ENCODE measurements at regions not wholly inside any gene's neighbourhood (a gene's known extent, or its start where the extent isn't known, plus 50 kb on each side); places are given as distances from the start of the nearest gene placed in this dataset.
"Not testable (repeated sequence)": the region's sequence is repeated elsewhere in the genome, so short reads cannot be mapped to it uniquely, and the experiment has no call there.

GRCh38 chr15:31221936-31222515, 104.6 kb upstream of the KLF13 start:
- peaks cover 0 to 32% (median 10%) of the 10 kb centered on the region in 3 donors for H3K4me1 ChIP-seq
- no peaks in the 10 kb centered on the region for H3K9me3 ChIP-seq
- H3K36me3 ChIP-seq, result no peaks in the 10 kb centered on the region
- H3K27me3 ChIP-seq, result no peaks in the 10 kb centered on the region
- no peak for ATAC-seq
- WGBS, 2 donors (ENCODE audit: low coverage in 1 of 2), result 70 to 90% methylated on average over 3 to 5 of the region's 11 CpGs
- no peak for TF ChIP-seq POLR2AphosphoS5 (IDR thresholded peaks at IDR 0.05)
- TF ChIP-seq POLR2A (IDR thresholded peaks at IDR 0.05), result no peak
- TF ChIP-seq EP300 (IDR thresholded peaks at IDR 0.05), result no peak
- no peak for TF ChIP-seq CTCF (IDR thresholded peaks at IDR 0.05)
- H3K27ac ChIP-seq, result no peak overlapping the region
- no peak overlapping the region for H3K4me3 ChIP-seq

- Histone ChIP-seq H3K4me3 (no peak overlapping the region), H3K27me3 (no peaks in the 10 kb centered on the region), H3K36me3 (no peaks in the 10 kb centered on the region), H3K9me3 (no peaks in the 10 kb centered on the region), H3K4me1 (peaks cover 0 to 27% (median 10%) of the 10 kb centered on the region in 3 donors), H3K27ac (no peak overlapping the region)
- no peak for ATAC-seq
- 65 to 74% methylated on average over 6 to 9 of the region's 10 CpGs for WGBS, 2 donors (ENCODE audit: low coverage in 1 of 2)
- TF ChIP-seq POLR2A (IDR thresholded peaks at IDR 0.05), result no peak
- TF ChIP-seq EP300 (IDR thresholded peaks at IDR 0.05), result no peak
- TF ChIP-seq POLR2AphosphoS5 (IDR thresholded peaks at IDR 0.05), result no peak
- TF ChIP-seq CTCF (IDR thresholded peaks at IDR 0.05), result no peak
Observed at GRCh38 chr15:31222773-31223341, 103.8 kb upstream of the KLF13 start.

DNA sequence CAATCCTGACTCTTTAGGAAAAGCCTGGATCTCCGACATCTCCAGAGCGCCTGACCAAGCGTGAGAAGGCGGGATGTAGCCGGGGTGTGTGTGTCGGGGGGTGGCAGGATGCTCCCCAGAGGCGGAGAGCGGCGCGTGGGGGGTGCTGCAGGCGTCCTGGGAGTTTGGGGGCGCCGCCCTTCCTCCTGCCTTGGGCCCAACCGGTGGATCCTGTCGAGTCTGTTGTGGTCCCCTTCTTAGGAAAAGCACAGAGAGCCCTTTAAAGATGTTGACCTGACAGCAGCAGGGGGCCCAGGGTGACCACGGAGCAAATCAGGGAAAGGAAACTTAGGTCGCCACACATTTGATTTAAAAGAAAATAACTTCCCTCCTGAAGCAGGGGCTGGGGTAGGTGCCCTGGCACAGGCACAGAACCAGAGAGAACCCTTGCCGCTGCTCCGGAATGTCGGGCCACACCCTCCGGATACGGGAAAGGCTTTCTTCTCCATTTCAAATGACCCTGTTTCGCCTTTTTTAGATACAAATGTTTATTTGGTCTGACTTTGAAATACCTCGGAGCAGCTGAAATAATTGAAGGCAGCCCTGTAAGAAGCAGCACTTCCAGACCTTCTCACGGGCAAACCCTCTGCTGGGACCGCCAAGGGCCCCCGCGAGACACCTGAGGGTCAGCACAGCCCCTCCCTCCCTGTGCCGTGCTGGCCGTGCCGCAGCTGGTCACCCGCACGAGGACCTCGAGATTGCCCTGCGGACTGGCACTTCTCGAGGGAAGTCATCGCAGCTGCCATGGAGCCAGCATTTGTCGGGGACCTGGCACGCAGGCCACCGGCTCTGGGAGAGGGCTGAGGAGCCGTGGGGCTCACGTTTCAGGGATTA, 102.9 kb upstream of the KLF13 start:
- H3K4me3 ChIP-seq, result peak overlapping the region in 1 of 2 donors; percentile 26
- peak overlapping the region in 3 of 4 donors; percentile 0 to 36 (median 35) for H3K27ac ChIP-seq
- no peak for ATAC-seq
- peaks cover 3% of the 10 kb centered on the region for H3K27me3 ChIP-seq
- peaks cover 0 to 27% (median 10%) of the 10 kb centered on the region in 3 donors for H3K4me1 ChIP-seq
- no peaks in the 10 kb centered on the region for H3K9me3 ChIP-seq
- WGBS, 2 donors (ENCODE audit: low coverage in 1 of 2), result 50 to 64% methylated on average over 9 to 23 of the region's 42 CpGs
- H3K36me3 ChIP-seq, result no peaks in the 10 kb centered on the region
- TF ChIP-seq EP300 (IDR thresholded peaks at IDR 0.05) (no peak), CTCF (IDR thresholded peaks at IDR 0.05) (no peak), POLR2A (IDR thresholded peaks at IDR 0.05) (no peak)

GRCh38 chr15:31224661-31225060, 102.0 kb upstream of the KLF13 start:
- H3K27ac ChIP-seq, H3K4me3 ChIP-seq, H3K27me3 ChIP-seq, H3K9me3 ChIP-seq, H3K36me3 ChIP-seq, ATAC-seq: not testable (repeated sequence)
- peaks cover 0 to 27% (median 10%) of the 10 kb centered on the region in 3 donors for H3K4me1 ChIP-seq
- WGBS, 2 donors (ENCODE audit: low coverage in 1 of 2), result 65 to 81% methylated on average over 2 to 4 of the region's 4 CpGs

GRCh38 chr15:31225356-31225955, 101.2 kb upstream of the KLF13 start:
- ATAC-seq, result no peak
- H3K36me3 ChIP-seq, result no peaks in the 10 kb centered on the region
- no peak overlapping the region for H3K27ac ChIP-seq
- TF ChIP-seq POLR2AphosphoS5 (IDR thresholded peaks at IDR 0.05) (no peak), POLR2A (IDR thresholded peaks at IDR 0.05) (no peak), EP300 (IDR thresholded peaks at IDR 0.05) (no peak), CTCF (IDR thresholded peaks at IDR 0.05) (no peak)
- peaks cover 10% of the 10 kb centered on the region for H3K27me3 ChIP-seq
- no peak overlapping the region for H3K4me3 ChIP-seq
- H3K4me1 ChIP-seq, result peaks cover 0 to 27% (median 10%) of the 10 kb centered on the region in 3 donors
- H3K9me3 ChIP-seq, result no peaks in the 10 kb centered on the region
- WGBS, 2 donors (ENCODE audit: low coverage in 1 of 2), result 90% methylated on average over 8 of the region's 18 CpGs; no CpG with 5 or more reads in 1 of the 2 donors
